Smooth muscle cell (in vitro differentiated cells): ENCODE measurements at regions not wholly inside any gene's neighbourhood (a gene's known extent, or its start where the extent isn't known, plus 50 kb on each side); places are given as distances from the start of the nearest gene placed in this dataset.

Experiments
- DNase-seq: peaks from one replicate; lab custom pipeline; 2025; ENCODE audit not compliant: unreplicated experiment; lab: John Stamatoyannopoulos, UW
- H2AFZ ChIP-seq: fragments of 200-600 bp; sonication (generic); 2 replicates; pipeline ENCODE4 v1.6.0; 2016; ENCODE audit warnings: antibody characterized with exemption, low read depth, mild to moderate bottlenecking
- H3F3A ChIP-seq: fragments of 200-600 bp; sonication (generic); 2 replicates; pipeline ENCODE4 v1.6.0; 2017; ENCODE audit warnings: antibody characterized with exemption, low read depth
- H3K27ac ChIP-seq: fragments of 200-600 bp; sonication (generic); 2 replicates; pipeline ENCODE4 v1.5.1; 2016; ENCODE audit warnings: low read depth, mild to moderate bottlenecking
- H3K27me3 ChIP-seq: fragments of 200-600 bp; sonication (generic); 2 replicates; pipeline ENCODE4 v1.6.1; 2016; ENCODE audit warnings: low read depth, mild to moderate bottlenecking
- H3K36me3 ChIP-seq: fragments of 200-600 bp; sonication (generic); 2 replicates; pipeline ENCODE4 v1.5.1; 2016; ENCODE audit warnings: low read depth
- H3K4me1 ChIP-seq: fragments of 200-600 bp; sonication (generic); 2 replicates; pipeline ENCODE4 v1.5.1; 2016; ENCODE audit warnings: low read depth
- H3K4me2 ChIP-seq: fragments of 200-600 bp; sonication (generic); 2 replicates; pipeline ENCODE4 v1.6.0; 2016; ENCODE audit warnings: mild to moderate bottlenecking
- H3K4me3 ChIP-seq: fragments of 200-600 bp; sonication (generic); 2 replicates; pipeline ENCODE4 v1.5.1; 2016; ENCODE audit warnings: mild to moderate bottlenecking
- H3K79me2 ChIP-seq: fragments of 200-600 bp; sonication (generic); 2 replicates; pipeline ENCODE4 v1.6.0; 2016; ENCODE audit warnings: low read depth, mild to moderate bottlenecking
- H3K9ac ChIP-seq: fragments of 200-600 bp; sonication (generic); 2 replicates; pipeline ENCODE4 v1.6.0; 2016; ENCODE audit warnings: low read depth
- H3K9me3 ChIP-seq: fragments of 200-600 bp; sonication (generic); replicated peaks from 2 replicates; pipeline ENCODE4 v1.5.1; 2016; ENCODE audit warnings: low read depth
- H4K20me1 ChIP-seq: fragments of 200-600 bp; sonication (generic); 2 replicates; pipeline ENCODE4 v1.6.0; 2016; ENCODE audit warnings: low read depth
- CTCF ChIP-seq: fragments of 200-600 bp; sonication (generic); IDR thresholded peaks from 2 replicates; pipeline ENCODE4 v1.5.1; 2017; ENCODE audit warnings: borderline replicate concordance, mild to moderate bottlenecking, antibody characterized with exemption; ENCODE audit not compliant: insufficient read depth, poor library complexity, severe bottlenecking
- WGBS: methylation state at CpG from one replicate; pipeline ENCODE4 v1.1.7; 2016; ENCODE audit warnings: low lambda C conversion rate; 5-methylcytosine and 5-hydroxymethylcytosine counted together

- Histone ChIP-seq H3K27ac (no peak overlapping the region), H3K79me2 (no peaks in the 10 kb centered on the region), H3K4me2 (no peak overlapping the region), H3K27me3 (no peaks in the 10 kb centered on the region), H3K4me1 (peaks cover 2% of the 10 kb centered on the region), H3K9me3 (no peaks in the 10 kb centered on the region), H3F3A (no peaks in the 10 kb centered on the region), H2AFZ (no peak overlapping the region), H3K36me3 (no peaks in the 10 kb centered on the region), H3K4me3 (no peak overlapping the region), H3K9ac (no peak overlapping the region), H4K20me1 (no peaks in the 10 kb centered on the region)
- DNase-seq: no peak
- 89% methylated on average over 1 of the region's 1 CpG for WGBS
- TF ChIP-seq CTCF: no peak
Observed at GRCh38 chr1:83807231-83807630, 191.7 kb downstream of the TTLL7 start.

GRCh38 chr1:83805921-83806320 lies 193.0 kb downstream of the TTLL7 start:
- Histone ChIP-seq H3K36me3 (no peaks in the 10 kb centered on the region), H3K4me2 (no peak overlapping the region), H3K79me2 (no peaks in the 10 kb centered on the region), H3K4me1 (peaks cover 5% of the 10 kb centered on the region), H3F3A (no peaks in the 10 kb centered on the region), H3K27me3 (no peaks in the 10 kb centered on the region), H3K4me3 (no peak overlapping the region), H3K27ac (no peak overlapping the region), H2AFZ (no peak overlapping the region), H4K20me1 (no peaks in the 10 kb centered on the region), H3K9ac (no peak overlapping the region), H3K9me3 (no peaks in the 10 kb centered on the region)
- 89% methylated on average over 4 of the region's 4 CpGs for WGBS
- no peak for DNase-seq
- no peak for TF ChIP-seq CTCF

GRCh38 chr1:83802460-83803152 lies 196.3 kb downstream of the TTLL7 start:
- Histone ChIP-seq H3F3A (no peaks in the 10 kb centered on the region), H3K79me2 (no peaks in the 10 kb centered on the region), H3K27me3 (no peaks in the 10 kb centered on the region), H3K36me3 (no peaks in the 10 kb centered on the region), H3K9ac (no peak overlapping the region), H4K20me1 (no peaks in the 10 kb centered on the region), H3K27ac (no peak overlapping the region), H3K4me2 (no peak overlapping the region), H2AFZ (no peak overlapping the region), H3K4me3 (no peak overlapping the region), H3K4me1 (peaks cover 5% of the 10 kb centered on the region), H3K9me3 (no peaks in the 10 kb centered on the region)
- no peak for TF ChIP-seq CTCF
- WGBS: 90% methylated on average over 8 of the region's 8 CpGs
- DNase-seq: no peak

- Histone ChIP-seq H3K36me3 (no peaks in the 10 kb centered on the region), H3K27ac (no peak overlapping the region), H3K27me3 (no peaks in the 10 kb centered on the region), H2AFZ (no peak overlapping the region), H3K9me3 (no peaks in the 10 kb centered on the region), H3F3A (no peaks in the 10 kb centered on the region), H3K79me2 (no peaks in the 10 kb centered on the region), H3K4me3 (no peak overlapping the region), H3K9ac (no peak overlapping the region), H3K4me2 (no peak overlapping the region), H3K4me1 (peaks cover 5% of the 10 kb centered on the region), H4K20me1 (no peaks in the 10 kb centered on the region)
- TF ChIP-seq CTCF: no peak
- DNase-seq: no peak
- WGBS: 74% methylated on average over 3 of the region's 3 CpGs
Observed at GRCh38 chr1:83802023-83802422, 196.9 kb downstream of the TTLL7 start.
